ENCODE measurements at regions not wholly inside any gene's neighbourhood (a gene's known extent, or its start where the extent isn't known, plus 50 kb on each side); places are given as distances from the start of the nearest gene placed in this dataset.
A peak's percentile ranks its signal among the peaks of the same experiment; 100 is the strongest.

- no peaks in the 10 kb centered on the region for H3K9me3 ChIP-seq (ENCODE audit: severe bottlenecking)
- H3K4me3 ChIP-seq (ENCODE audit: low read depth, low read length): no peak overlapping the region
- TF ChIP-seq, protein P1, sequence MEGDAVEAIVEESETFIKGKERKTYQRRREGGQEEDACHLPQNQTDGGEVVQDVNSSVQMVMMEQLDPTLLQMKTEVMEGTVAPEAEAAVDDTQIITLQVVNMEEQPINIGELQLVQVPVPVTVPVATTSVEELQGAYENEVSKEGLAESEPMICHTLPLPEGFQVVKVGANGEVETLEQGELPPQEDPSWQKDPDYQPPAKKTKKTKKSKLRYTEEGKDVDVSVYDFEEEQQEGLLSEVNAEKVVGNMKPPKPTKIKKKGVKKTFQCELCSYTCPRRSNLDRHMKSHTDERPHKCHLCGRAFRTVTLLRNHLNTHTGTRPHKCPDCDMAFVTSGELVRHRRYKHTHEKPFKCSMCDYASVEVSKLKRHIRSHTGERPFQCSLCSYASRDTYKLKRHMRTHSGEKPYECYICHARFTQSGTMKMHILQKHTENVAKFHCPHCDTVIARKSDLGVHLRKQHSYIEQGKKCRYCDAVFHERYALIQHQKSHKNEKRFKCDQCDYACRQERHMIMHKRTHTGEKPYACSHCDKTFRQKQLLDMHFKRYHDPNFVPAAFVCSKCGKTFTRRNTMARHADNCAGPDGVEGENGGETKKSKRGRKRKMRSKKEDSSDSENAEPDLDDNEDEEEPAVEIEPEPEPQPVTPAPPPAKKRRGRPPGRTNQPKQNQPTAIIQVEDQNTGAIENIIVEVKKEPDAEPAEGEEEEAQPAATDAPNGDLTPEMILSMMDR (IDR thresholded peaks at IDR 0.05; ENCODE audit: low read depth, low read length): no peak
- no peak for DNase-seq
- no peaks in the 10 kb centered on the region for H3K27me3 ChIP-seq (ENCODE audit: insufficient read depth, low read depth, severe bottlenecking)
- no peaks in the 10 kb centered on the region for H3K36me3 ChIP-seq
- H3K27ac ChIP-seq: peak overlapping the region; percentile 64
Measured at GRCh38 chr11:93945596-93945995, 75.6 kb upstream of the HEPHL1 start.

DNA sequence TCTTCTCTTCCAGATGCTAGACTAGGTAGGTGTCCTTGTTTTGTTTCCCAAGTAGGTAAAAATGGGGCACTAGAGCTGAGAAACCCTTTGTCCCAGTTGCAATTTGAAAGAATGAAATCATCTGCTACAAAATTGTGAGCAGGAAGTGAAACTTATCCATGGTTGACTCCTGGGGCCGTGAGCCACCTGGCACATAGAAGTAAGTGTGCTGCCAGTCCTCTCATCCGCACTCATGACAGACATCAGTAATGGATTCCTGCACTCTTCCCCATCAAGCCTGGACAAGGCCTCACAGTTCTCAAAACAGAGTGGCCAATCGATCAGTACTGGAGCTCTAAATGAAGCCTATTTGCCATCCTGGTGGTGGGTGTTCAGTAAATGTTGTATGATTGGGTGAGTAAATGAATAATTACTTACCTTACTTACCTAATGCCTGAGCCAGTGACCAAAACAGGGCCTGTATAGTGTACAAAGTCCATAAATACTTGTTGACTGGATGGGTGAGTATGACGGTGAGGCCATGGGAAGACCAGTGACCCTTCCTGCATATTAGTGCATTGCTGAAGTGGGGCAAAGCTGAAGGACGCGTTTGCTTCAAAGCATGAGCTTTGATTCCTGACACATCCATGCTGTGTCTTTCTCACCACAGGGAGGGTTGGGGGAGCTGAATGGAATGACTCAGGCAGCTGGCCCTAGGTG lies 68.9 kb upstream of the HEPHL1 start:
- Histone ChIP-seq H3K9me3 (ENCODE audit: severe bottlenecking) (peaks cover 7% of the 10 kb centered on the region), H3K4me3 (ENCODE audit: low read depth, low read length) (no peak overlapping the region), H3K36me3 (no peaks in the 10 kb centered on the region), H3K27ac (no peak overlapping the region), H3K27me3 (ENCODE audit: insufficient read depth, low read depth, severe bottlenecking) (no peaks in the 10 kb centered on the region)
- TF ChIP-seq, protein P1 (IDR thresholded peaks at IDR 0.05; ENCODE audit: low read depth, low read length): no peak
- no peak for DNase-seq

DNA sequence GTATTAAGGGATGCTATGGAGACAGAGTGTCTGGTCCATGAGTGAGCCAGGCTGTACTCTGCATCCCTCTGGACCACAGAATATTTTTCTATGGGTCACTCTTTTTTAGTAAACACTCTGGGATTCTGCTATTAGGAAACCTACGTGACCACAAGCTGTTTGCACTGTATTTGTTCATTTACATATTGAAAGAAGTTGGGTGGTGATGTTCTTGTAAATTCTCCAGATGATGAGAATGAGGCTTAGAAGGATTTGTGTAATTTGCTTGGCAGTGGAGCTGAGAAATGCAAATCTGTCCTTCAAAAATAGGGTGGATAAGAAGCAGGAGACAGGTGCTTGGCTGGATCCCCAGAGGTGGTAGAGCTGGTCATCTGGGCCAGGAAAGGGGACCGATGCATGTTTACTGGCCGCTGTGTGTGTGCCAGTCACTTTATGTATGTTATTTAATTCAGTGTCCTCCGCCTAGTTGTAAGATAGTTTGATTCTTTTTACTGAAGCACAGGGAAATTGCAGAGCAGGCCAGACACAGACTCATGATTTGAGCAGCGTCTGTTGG lies 63.7 kb upstream of the HEPHL1 start:
- Histone ChIP-seq H3K27me3 (ENCODE audit: insufficient read depth, low read depth, severe bottlenecking) (no peaks in the 10 kb centered on the region), H3K9me3 (ENCODE audit: severe bottlenecking) (peaks cover 7% of the 10 kb centered on the region), H3K36me3 (no peaks in the 10 kb centered on the region), H3K27ac (no peak overlapping the region), H3K4me3 (ENCODE audit: low read depth, low read length) (no peak overlapping the region)
- TF ChIP-seq, protein P1 (IDR thresholded peaks at IDR 0.05; ENCODE audit: low read depth, low read length): no peak
- no peak for DNase-seq

- H3K36me3 ChIP-seq: no peaks in the 10 kb centered on the region
- H3K27me3 ChIP-seq (ENCODE audit: insufficient read depth, low read depth, severe bottlenecking): no peaks in the 10 kb centered on the region
- H3K4me3 ChIP-seq (ENCODE audit: low read depth, low read length): no peak overlapping the region
- TF ChIP-seq, protein P1 (IDR thresholded peaks at IDR 0.05; ENCODE audit: low read depth, low read length): no peak
- DNase-seq: no peak
- peaks cover 7% of the 10 kb centered on the region for H3K9me3 ChIP-seq (ENCODE audit: severe bottlenecking)
- H3K27ac ChIP-seq: no peak overlapping the region
Measured at GRCh38 chr11:93958991-93959390, 62.2 kb upstream of the HEPHL1 start.

DNA sequence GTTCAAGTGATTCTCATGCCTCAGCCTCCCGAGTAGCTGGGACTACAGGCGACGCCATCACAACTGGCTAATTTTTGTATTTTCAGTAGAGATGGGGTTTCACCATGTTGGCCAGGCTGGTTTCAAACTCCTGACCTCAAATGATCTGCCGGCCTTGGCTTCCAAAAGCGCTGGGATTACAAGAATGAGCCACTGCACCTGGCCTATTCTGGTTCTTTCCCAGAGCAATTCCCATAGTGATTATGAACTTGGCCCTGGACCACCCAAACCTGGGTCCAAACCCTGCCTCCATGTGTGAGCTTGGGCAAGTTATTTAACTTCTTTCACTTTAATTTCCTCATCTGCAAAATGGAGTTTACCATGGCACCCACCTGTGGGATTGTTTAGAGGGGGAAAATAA lies 61.5 kb upstream of the HEPHL1 start:
- no peaks in the 10 kb centered on the region for H3K27me3 ChIP-seq (ENCODE audit: insufficient read depth, low read depth, severe bottlenecking)
- no peak overlapping the region for H3K27ac ChIP-seq
- no peak for DNase-seq
- TF ChIP-seq, protein P1 (IDR thresholded peaks at IDR 0.05; ENCODE audit: low read depth, low read length): no peak
- H3K9me3 ChIP-seq (ENCODE audit: severe bottlenecking): peaks cover 5% of the 10 kb centered on the region
- H3K4me3 ChIP-seq (ENCODE audit: low read depth, low read length): no peak overlapping the region
- H3K36me3 ChIP-seq: no peaks in the 10 kb centered on the region

DNA sequence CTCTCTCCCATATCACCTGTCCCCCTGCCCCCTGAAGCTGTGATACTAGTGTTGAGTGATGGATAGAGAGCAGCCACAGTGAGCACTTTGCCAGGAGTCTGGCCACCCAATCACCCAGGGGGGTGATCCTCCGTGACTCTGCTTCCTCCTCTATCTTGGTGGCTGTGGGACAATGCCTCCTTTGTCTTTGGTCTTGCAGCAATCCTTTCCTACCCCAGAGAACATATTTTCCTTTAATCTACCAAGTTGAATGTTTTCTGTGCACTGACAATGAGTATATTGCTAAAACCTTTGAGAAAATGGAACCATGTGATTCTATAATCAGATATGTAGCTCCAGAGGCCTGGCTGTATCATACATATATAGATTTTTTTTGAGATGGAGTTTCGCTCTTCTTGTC lies 58.1 kb upstream of the HEPHL1 start:
- no peak overlapping the region for H3K4me3 ChIP-seq (ENCODE audit: low read depth, low read length)
- H3K27me3 ChIP-seq (ENCODE audit: insufficient read depth, low read depth, severe bottlenecking): no peaks in the 10 kb centered on the region
- no peak overlapping the region for H3K27ac ChIP-seq
- no peaks in the 10 kb centered on the region for H3K36me3 ChIP-seq
- TF ChIP-seq, protein P1 (IDR thresholded peaks at IDR 0.05; ENCODE audit: low read depth, low read length): no peak
- DNase-seq: no peak
- H3K9me3 ChIP-seq (ENCODE audit: severe bottlenecking): no peaks in the 10 kb centered on the region
